HUDEP-2 (cell line): ENCODE measurements at regions not wholly inside any gene's neighbourhood (a gene's known extent, or its start where the extent isn't known, plus 50 kb on each side); places are given as distances from the start of the nearest gene placed in this dataset.

Experiments
- DNase-seq, 76 experiments: peaks; one replicate each; lab custom pipeline; 2025; ENCODE audit not compliant: unreplicated experiment in 76 of 76; lab: John Stamatoyannopoulos, UW

DNA sequence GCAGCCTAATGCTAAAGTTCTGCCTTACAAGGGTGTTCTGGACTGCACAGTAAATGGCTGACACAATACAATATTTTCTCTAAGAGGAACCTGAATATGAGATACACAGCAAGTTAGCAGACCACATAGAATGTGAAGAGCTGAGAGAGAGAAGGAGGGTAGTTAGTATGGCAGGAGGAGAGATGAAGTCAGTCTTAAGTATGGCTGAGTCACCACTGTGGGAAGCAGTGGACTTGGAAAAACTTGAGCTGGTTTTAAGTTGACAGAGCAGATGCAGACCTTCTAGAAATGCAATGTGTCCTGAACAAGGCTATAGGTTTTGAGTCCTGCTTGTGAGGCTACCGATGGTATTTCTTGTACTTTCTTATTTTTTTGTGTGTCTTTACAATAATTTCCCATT, 172.5 kb downstream of the SH2D1A start:
- no peak for DNase-seq

DNA sequence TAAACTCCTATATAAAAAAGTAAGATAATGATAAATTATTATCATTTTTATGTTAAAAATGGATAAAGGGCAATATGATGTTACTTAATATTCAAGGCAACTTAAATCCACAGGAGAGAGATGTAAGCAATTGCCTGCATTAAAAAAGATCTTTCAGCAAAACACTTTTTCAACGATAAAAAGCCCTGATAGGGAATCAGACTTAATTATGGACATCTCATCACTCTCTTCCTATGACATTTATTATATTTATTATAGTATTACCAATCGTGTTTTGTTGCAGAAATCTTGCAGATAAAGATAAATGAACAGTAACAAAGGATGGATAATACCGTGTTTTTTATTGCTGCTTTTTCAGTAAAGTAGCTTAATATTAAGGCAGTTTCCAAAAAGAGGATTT, 178.5 kb downstream of the SH2D1A start:
- no peak for DNase-seq

DNA sequence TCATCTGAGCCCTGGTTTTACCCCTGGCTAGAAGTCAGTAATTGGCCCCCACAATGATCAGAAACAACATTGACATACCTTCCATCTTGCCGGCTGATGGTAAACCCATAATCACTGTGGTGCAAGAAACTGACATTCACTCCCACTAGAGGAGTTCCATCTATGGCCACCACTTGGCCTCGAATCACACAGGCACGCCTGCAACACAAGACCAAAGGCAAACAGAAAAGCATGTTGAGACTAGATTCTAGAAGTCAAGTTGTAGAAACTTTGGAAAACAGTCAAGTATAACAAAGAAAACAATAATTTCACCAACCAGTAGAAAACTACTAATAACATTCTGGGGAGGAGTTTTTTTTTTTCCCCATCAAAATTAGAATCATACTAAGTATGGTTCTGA, 183.4 kb downstream of the SH2D1A start:
- no peak for DNase-seq

DNA sequence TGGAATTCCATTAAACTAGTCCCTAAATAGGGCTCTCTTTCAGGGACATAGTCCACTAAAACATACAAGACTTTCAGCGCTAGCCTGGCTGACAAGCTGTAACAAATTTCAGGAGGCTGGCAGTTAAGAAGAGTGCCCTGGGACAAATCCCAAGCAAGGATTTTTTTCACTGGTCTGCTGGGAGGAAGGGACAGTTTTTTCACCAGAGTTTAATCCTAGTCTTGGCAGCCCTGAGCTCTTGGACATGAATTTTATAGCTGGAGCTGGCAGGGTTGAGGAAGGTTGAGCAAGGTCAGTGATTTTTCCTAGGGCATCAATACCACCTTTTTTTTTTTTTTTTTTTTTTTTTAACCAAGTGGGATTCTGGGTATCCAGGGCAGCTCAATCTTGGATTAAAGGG, 184.4 kb downstream of the SH2D1A start:
- no peak for DNase-seq

DNA sequence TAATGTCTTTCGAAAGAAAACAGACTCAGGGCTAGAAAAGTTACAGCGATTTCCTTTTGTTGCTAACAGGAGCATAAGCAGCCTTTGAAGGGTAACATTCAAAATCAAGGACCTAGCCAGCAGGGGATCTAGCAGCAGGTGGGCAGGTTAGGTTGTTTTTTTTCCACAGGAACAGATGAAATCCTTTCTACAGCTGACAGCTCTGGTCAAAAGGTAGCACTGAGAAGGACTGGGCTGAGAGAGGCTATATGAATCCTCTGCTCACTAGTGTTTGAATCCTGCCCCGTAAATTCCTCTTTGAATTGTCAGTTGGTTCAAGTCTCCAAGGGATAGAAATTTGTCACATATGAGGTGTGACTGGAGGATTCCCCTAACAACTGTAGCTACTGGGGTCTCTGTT, 188.2 kb downstream of the SH2D1A start:
- no peak for DNase-seq

DNA sequence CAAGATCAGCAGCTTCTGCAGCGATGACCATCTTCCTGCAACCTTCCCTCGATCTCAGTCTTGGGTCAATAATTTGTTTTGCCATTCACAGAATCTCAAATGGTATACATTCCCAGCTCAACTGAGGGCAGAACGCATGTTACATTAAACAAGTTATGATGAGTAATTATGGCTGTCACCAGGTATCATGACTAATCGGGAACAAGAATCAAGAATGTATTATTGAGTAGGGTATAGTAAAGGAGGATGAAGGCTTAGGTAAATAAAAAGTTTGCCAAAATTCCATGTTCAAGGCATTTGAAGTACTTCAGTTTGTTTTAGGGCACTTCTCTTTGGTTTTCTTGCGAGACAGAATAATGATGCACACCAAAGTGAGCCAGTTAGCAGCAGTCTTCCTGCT, 194.1 kb downstream of the SH2D1A start:
- DNase-seq, result no peak

DNA sequence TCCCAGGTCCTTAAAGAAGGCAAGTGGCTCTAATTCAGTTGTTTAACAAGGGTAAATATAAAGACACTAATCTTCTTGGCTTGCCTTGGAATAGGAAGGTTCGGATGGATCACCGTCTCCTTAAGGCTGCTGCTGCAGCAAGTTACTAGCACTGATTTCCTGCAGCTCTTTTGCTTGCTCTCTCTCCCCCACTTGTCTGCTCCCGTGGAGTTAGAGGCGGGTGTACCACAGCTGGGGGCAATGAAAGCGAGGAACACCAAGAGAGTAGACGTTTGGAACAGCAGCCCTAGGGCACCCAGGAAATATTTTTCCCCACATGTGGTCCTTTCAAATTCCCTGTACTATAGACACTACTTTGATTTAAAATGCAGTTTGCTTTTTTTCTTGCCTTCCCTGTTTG, 202.2 kb downstream of the SH2D1A start:
- no peak for DNase-seq

DNA sequence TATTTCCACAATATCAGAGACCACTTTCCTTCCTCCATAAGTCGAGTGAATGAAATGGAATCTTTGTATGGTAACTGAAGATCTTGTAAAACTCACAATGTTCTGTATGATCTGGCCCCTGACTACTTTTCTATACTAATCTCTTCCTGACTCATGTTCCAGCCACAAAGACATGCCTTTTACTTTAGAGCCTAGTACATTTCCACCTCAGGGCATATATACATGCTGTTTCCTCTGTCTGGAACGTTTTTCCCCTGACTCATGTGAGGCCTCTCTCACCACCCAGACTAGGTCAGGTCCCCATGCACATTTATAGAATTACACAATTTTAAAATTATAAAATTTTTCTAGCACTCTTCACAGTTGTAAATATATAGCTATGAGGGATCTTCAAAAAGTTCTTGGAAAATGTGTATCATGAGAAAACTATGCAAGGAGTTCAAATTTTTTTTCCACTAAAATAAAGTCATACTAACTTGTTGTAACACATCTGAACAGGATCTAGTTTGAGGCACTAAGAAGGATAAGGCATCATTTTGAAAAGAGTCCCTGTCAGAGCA, 208.8 kb downstream of the SH2D1A start:
- DNase-seq, result no peak

DNA sequence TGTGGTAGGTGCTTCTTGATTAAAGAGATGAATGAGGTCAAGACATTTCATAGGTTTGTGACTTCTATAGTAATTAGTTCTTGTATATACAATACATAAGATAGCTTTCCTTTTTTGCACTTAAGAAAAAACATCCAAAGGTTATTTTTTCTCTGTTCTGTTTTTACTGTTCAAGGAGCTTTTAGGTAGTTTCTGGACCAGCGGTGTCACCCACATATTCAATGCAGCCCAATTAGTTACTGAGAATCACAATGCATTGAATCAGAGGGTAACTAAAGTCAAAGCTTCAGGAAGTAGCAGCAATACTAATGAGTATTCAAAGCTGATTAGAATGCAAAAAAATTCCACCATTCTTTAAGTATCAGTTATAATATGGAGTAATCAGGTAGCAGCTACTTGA, 211.6 kb downstream of the SH2D1A start:
- DNase-seq, result no peak

DNA sequence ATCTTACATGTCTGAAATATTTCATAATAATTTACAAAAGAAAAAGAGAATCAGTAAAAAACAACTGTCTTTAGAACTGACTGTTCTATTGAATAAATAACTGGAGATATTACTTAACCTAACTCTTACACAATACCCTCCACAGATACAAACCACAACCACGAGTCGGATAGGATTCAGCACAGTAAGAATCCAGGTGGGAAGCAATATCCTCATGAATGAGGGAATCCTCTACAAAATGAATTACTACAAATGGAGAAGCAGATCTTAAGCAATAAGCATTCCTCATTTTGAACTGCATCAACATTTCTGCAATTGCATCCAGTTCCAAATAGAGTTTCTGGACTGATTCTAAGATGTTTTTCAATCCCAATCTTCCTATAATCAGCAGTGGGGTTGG, 227.1 kb downstream of the SH2D1A start:
- no peak for DNase-seq

DNA sequence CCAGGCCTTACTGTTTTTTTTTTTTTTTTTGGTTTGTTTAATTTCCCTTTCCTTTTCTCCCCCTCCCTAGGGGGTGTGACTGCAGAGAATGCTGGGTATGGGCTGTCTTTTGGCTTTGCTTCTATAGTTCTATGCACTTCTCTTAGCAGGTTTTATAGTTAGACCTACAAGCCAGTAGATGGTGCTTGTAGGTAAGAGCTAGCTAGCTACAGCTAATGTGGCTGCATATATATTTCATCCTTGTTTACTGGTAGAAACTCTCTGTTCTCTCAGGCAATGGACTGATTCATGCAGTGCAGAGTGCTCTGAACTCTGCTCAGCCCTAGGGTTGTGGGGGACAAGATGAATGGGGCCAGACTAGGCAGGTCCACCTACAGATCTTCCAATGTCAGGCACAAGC, 246.4 kb downstream of the SH2D1A start:
- no peak for DNase-seq

DNA sequence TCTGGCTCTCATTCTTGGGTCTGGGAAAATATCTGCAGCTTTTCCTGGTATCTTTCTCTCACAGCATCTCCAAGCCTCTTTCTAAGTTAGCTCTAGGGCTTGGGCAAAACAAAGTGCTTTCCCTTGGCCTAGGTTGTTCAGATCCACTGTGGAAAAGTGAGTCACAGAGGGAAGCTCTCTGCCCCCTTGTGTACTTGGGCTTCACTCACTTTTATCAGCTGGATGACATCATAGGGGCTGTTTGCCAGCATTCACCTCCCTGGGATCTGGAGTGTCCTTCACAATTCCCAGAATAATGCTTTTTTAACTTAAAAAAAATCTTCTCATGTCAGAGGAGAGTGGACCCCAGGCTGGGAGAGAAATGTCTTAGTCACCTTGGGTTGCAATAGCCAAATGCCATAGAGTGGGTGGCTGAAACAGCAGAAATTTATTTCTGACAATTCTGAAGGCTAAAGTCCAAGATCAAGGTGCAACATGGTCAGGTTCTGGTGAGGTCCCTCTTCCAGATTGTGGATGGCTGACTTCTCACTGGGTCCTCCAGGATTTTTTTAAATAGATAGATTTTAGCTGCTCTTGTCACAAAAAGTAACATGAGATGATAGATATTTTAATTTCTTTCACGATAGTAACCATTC, 247.8 kb downstream of the SH2D1A start:
- no peak for DNase-seq

DNA sequence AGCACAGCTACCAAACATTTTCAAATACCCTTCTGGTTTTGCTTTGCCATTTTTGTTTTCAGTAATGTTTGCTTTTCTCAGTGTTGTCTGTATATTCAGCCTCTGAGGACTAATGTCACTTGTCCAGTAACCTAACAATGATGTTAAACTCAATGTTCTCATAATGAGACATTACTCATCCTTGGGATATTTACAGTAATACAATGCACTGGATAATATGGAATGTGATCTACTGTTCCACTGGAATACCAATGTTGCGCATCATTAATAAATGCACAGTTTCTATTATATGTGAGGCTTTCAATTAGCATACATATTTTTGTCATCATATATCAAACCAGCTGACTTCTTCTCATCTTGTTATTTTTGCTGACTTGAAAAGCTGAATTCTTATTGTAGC, 259.1 kb downstream of the SH2D1A start:
- no peak for DNase-seq

DNA sequence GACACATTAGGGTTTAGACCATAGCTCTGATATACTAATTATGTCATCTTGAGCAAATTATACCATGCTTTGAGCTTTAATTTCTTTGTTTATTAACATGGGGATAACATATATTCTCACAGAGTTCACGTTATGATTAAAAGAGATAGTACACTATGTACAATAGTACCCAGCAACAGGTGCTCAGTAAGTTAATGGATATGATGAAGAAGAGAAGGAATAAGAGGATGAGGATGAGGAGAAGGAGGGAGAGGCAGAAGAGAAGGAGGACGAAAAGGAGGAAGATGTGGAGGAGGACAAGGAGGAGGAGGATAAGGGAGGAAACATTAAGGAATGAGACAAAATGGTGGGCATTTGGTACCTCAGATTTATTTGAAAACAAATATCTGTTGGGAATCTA, 260.4 kb downstream of the SH2D1A start:
- no peak for DNase-seq

DNA sequence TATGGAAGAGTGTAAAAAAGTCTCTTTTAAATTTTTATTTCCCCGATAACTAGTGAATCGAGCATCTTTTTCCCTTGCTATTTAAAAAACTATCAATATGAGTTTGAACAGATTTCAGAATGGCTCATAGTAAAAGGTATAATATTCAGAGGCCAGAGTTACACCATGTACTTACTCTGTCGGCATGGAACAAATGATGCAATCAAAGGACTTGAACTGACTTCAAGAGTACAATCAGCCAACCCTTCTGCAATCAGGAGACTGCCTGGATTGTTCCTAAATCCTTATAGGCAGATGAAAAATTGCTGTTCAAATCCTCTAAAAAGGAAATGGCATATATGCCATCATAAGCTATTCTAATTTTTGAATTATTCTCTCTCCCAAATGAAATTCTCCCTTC, 273.3 kb downstream of the SH2D1A start:
- no peak for DNase-seq

DNA sequence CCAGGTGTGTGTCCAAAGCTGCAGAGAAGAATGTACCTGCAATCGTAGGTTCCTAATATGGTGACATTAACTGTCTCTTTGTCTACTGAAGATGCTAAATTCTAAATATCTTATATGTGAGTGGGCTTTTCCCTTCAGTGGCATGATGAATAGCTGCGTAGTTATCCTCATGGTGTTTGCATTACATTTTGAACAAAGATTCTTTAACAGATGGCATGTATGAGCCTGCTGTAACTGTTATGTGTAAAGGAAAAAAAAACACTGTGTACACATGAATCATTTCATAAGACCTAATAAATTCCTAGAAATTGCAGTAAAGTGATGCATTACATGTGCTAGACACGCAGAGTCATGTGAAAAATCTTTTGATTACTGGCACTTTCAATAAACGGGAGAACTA, 288.0 kb downstream of the SH2D1A start:
- no peak for DNase-seq

DNA sequence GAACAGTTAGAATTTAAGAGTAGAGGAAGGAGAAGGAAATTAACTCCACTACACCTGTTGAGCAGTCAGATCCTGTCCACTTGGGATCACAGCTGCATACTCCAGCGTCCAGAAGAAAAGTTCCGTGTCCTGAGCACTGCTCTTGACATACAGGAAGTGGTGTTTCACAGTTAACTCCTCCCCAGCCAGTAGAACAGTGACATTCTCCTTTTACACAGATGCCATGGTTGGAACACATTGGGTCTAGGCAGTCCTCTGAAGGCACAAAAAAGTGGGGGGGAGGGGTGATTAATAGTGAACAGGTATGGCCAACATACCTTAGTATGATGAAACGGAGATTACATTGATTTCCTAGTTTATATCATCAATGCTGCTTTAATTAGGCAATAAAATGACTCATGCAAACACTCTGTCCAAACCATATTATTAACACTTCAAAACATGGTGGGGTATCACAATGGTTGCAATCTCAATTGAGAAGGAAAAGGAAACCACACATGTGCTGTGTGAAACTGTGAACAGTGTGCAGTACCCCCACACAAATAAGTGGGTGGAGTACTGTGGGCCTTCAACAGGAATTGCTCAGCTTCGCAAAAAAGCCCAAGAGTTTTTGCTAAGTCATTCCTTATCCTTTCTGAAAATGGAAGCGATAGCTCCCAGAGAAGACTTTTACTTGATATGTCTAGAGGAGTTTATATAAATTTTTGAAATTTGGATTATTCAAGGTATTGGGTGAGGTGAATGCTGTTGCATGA, 295.6 kb downstream of the SH2D1A start:
- DNase-seq, result no peak

DNA sequence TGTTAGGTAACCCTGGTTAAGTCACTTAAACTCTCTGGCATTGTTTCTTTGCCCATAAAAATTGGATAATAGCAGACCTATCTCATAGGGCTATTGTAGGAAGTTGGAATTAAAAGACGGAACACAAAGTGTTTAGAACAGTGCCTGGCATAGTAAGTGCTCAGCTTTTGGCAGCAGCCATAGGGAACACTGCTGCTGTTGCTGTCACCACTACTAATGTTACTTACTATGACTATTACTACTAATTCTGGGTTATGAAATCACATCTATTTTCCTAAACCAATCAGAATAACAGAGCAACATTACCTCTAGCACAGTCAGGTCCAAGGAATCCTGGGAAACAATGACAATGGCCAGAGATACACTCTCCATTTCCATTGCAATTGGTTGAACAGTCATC, 300.0 kb downstream of the SH2D1A start:
- DNase-seq, result no peak

DNA sequence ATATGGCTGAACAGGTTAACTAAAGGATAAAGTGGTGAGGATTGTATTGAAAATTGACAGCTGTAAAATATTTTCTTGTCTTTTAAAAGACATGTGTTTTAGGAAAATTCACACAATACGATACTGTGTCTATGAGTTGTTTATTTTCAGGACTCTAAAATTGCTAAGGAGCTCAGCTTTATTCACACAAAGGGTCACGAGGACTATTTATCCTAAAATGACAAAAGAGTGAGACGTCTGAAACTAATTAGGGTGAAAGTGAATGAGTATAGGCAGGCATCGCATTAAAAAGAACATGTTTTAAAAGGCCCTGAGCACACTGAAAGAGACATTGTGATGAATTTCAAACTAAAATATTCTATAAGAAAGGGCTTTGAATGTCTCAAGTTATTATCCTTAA, 304.7 kb downstream of the SH2D1A start:
- DNase-seq, result no peak

DNA sequence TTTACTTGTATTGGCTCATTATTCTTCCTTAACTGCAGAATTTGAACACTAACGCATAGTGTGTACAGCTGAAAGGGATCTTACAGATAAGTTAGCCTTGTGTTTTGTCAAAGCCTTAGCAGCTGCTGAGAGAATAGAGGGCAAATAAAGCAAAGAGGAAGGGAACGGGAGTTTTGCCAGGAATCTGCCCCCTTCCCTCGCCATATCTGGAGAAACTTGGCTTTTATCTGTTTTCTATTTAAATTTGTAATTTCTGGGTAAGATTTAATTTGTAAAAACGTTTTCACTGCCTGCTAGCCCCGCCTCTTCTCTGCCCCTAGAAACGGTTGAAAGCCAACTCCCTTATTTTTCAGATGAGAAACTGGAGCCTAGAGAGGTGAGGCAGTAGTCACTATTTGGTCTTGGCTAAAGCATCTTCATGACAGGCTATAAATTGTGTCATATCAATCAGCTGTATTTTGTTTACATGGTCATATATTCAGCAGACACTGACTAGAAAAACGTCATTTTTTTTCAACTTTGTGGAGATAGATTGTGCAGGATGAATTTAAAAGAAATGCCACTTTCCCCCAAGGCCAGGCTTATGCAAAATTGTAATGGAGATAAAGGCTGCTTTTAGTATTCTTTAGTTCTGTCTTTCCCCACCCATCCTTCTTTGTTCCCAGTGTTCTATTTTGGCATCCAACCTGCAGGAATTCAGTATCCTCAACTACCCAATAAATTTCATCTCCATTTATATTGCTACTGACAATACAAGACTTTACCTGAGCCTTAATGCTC, 319.4 kb downstream of the SH2D1A start:
- no peak for DNase-seq

DNA sequence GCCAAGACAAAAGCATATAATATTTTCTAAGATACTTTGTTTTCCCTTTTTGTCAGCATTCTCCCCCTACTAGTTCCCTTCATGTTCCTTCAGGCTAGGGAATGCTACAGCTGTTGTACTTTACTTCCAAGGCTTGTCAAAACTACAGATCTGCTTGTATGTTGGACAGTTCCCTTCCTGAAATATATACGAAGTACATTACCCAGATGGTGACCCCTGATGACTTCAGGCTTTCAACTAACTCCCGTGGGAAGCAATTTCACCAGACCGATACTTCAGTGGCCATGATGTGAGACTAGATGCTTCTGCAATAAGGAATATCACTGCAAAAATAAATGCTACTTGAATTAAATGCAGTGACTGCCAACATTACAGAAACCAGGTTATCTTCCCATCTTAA, 332.8 kb downstream of the SH2D1A start:
- no peak for DNase-seq

DNA sequence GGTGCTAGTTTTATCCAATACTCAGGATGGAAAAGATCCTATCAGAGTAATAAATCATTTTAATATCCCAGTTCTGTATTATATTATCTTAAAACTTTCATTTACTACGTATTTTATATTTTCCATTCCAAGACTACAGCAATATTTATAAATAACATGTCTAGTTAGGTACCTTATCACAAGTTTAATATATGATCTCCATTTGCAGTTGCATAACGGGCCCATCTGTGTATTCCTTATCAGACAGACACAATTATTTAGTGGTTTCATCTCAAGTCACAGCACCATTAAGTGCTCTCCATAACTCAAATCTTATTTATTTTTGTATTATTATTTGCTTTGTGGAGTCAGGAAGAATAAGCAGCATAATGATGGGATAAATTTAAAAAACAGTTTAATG, 333.9 kb downstream of the SH2D1A start:
- DNase-seq, result no peak
